Subcutaneous abdominal adipose tissue (tissue), 5 donors: ENCODE measurements at regions not wholly inside any gene's neighbourhood (a gene's known extent, or its start where the extent isn't known, plus 50 kb on each side); places are given as distances from the start of the nearest gene placed in this dataset.
"Not testable (repeated sequence)": the region's sequence is repeated elsewhere in the genome, so short reads cannot be mapped to it uniquely, and the experiment has no call there.

Experiments used
- H3K27ac ChIP-seq: one replicate; pipeline ENCODE4 v1.7.0; 2013; ENCODE audit warnings: low read depth, mild to moderate bottlenecking, inconsistent platforms, low read length, moderate library complexity
- H3K27me3 ChIP-seq, 5 donors: one replicate each; pipeline ENCODE4 v1.7.0; 2013; ENCODE audit warnings: low read length in 5 of 5, inconsistent platforms in 1 of 5; ENCODE audit not compliant: control insufficient read depth in 5 of 5, insufficient read depth in 4 of 5
- H3K36me3 ChIP-seq, 5 donors: one replicate each; pipeline ENCODE4 v1.7.0; 2013; ENCODE audit warnings: low read length in 5 of 5; ENCODE audit not compliant: control insufficient read depth in 5 of 5, insufficient read depth in 5 of 5
- H3K4me1 ChIP-seq, 5 donors: one replicate each; pipeline ENCODE4 v1.7.0; 2013; ENCODE audit warnings: low read length in 5 of 5, mild to moderate bottlenecking in 3 of 5, moderate library complexity in 1 of 5; ENCODE audit not compliant: control insufficient read depth in 5 of 5, insufficient read depth in 5 of 5
- H3K4me3 ChIP-seq, 5 donors: one replicate each; pipeline ENCODE4 v1.7.0; 2013; ENCODE audit warnings: low read length in 5 of 5, low read depth in 1 of 5
- H3K9ac ChIP-seq, 5 donors: one replicate each; pipeline ENCODE4 v1.7.0; 2013; ENCODE audit warnings: low read length in 5 of 5, mild to moderate bottlenecking in 4 of 5, moderate library complexity in 3 of 5
- H3K9me3 ChIP-seq, 5 donors: one replicate each; pipeline ENCODE4 v1.7.0; 2013; ENCODE audit warnings: low read length in 5 of 5; ENCODE audit not compliant: control insufficient read depth in 5 of 5
- donor health status: healthy.
- donor health status: healthy.
- donor health status: healthy.
- donor health status: healthy.
- donor health status: healthy.

GRCh38 chr16:60078819-60079218, 1344.7 kb upstream of the GOT2 start:
- H3K4me1 ChIP-seq: not testable (repeated sequence)

GRCh38 chr16:60077861-60078260, 1343.7 kb upstream of the GOT2 start:
- no peak overlapping the region for H3K4me3 ChIP-seq
- no peaks in the 10 kb centered on the region for H3K36me3 ChIP-seq
- no peaks in the 10 kb centered on the region for H3K9me3 ChIP-seq
- H3K9ac ChIP-seq: no peak overlapping the region
- no peaks in the 10 kb centered on the region for H3K27me3 ChIP-seq
- no peak overlapping the region for H3K27ac ChIP-seq
- no peaks in the 10 kb centered on the region for H3K4me1 ChIP-seq

More at GRCh38 chr16:60078819-60079218, 1344.7 kb upstream of the GOT2 start:
- not testable (repeated sequence) for H3K9me3 ChIP-seq, H3K9ac ChIP-seq, H3K36me3 ChIP-seq, H3K27me3 ChIP-seq, H3K27ac ChIP-seq, H3K4me3 ChIP-seq

- Histone ChIP-seq H3K27ac (no peak overlapping the region), H3K4me1 (no peaks in the 10 kb centered on the region), H3K9ac (no peak overlapping the region), H3K9me3 (no peaks in the 10 kb centered on the region), H3K36me3 (no peaks in the 10 kb centered on the region), H3K4me3 (no peak overlapping the region), H3K27me3 (no peaks in the 10 kb centered on the region)
Observed at GRCh38 chr16:60074378-60074777, 1340.3 kb upstream of the GOT2 start.

GRCh38 chr16:60073376-60073775, 1339.3 kb upstream of the GOT2 start:
- Histone ChIP-seq H3K36me3 (no peaks in the 10 kb centered on the region), H3K9me3 (no peaks in the 10 kb centered on the region), H3K27me3 (no peaks in the 10 kb centered on the region)

GRCh38 chr16:60064026-60064425, 1329.9 kb upstream of the GOT2 start:
- Histone ChIP-seq H3K9me3 (no peaks in the 10 kb centered on the region), H3K27me3 (no peaks in the 10 kb centered on the region), H3K36me3 (no peaks in the 10 kb centered on the region), H3K9ac (no peak overlapping the region), H3K27ac (no peak overlapping the region), H3K4me1 (peaks cover 0 to 5% (median 0%) of the 10 kb centered on the region in 5 donors), H3K4me3 (no peak overlapping the region)

More at GRCh38 chr16:60073376-60073775, 1339.3 kb upstream of the GOT2 start:
- Histone ChIP-seq H3K4me1 (no peaks in the 10 kb centered on the region), H3K27ac (no peak overlapping the region), H3K4me3 (no peak overlapping the region), H3K9ac (no peak overlapping the region)

- Histone ChIP-seq H3K4me1 (peaks cover 0 to 5% (median 0%) of the 10 kb centered on the region in 5 donors), H3K9ac (no peak overlapping the region), H3K27me3 (no peaks in the 10 kb centered on the region), H3K36me3 (no peaks in the 10 kb centered on the region), H3K4me3 (no peak overlapping the region), H3K9me3 (no peaks in the 10 kb centered on the region), H3K27ac (no peak overlapping the region)
Observed at GRCh38 chr16:60061396-60061795, 1327.3 kb upstream of the GOT2 start.

GRCh38 chr16:60060731-60061130, 1326.6 kb upstream of the GOT2 start:
- H3K4me1 ChIP-seq: peaks cover 0 to 5% (median 0%) of the 10 kb centered on the region in 5 donors
- no peak overlapping the region for H3K9ac ChIP-seq
- no peak overlapping the region for H3K4me3 ChIP-seq
- H3K36me3 ChIP-seq: no peaks in the 10 kb centered on the region
- H3K27ac ChIP-seq: no peak overlapping the region
- no peaks in the 10 kb centered on the region for H3K9me3 ChIP-seq
- no peaks in the 10 kb centered on the region for H3K27me3 ChIP-seq

- Histone ChIP-seq H3K4me1 (peaks cover 0 to 5% (median 0%) of the 10 kb centered on the region in 5 donors), H3K27me3 (no peaks in the 10 kb centered on the region), H3K4me3 (no peak overlapping the region), H3K9me3 (no peaks in the 10 kb centered on the region), H3K9ac (no peak overlapping the region), H3K27ac (no peak overlapping the region), H3K36me3 (no peaks in the 10 kb centered on the region)
Observed at GRCh38 chr16:60059141-60059540, 1325.0 kb upstream of the GOT2 start.

- H3K36me3 ChIP-seq: no peaks in the 10 kb centered on the region
- no peak overlapping the region for H3K27ac ChIP-seq
- H3K4me3 ChIP-seq: no peak overlapping the region
- H3K9me3 ChIP-seq: no peaks in the 10 kb centered on the region
- no peaks in the 10 kb centered on the region for H3K27me3 ChIP-seq
- H3K9ac ChIP-seq: no peak overlapping the region
- no peaks in the 10 kb centered on the region for H3K4me1 ChIP-seq
Observed at GRCh38 chr16:60041671-60042070, 1307.6 kb upstream of the GOT2 start.

- Histone ChIP-seq H3K9me3 (peaks cover 0 to 9% (median 0%) of the 10 kb centered on the region in 5 donors), H3K4me1 (no peaks in the 10 kb centered on the region), H3K4me3 (no peak overlapping the region), H3K36me3 (no peaks in the 10 kb centered on the region), H3K9ac (no peak overlapping the region), H3K27ac (no peak overlapping the region), H3K27me3 (no peaks in the 10 kb centered on the region)
Observed at GRCh38 chr16:60031740-60032139, 1297.6 kb upstream of the GOT2 start.

- Histone ChIP-seq H3K27me3 (no peaks in the 10 kb centered on the region), H3K9ac (no peak overlapping the region), H3K36me3 (no peaks in the 10 kb centered on the region), H3K4me3 (no peak overlapping the region), H3K4me1 (no peaks in the 10 kb centered on the region), H3K9me3 (no peaks in the 10 kb centered on the region), H3K27ac (no peak overlapping the region)
Observed at GRCh38 chr16:60027351-60027750, 1293.2 kb upstream of the GOT2 start.
